HG03095 (cell line): ENCODE measurements at regions not wholly inside any gene's neighbourhood (a gene's known extent, or its start where the extent isn't known, plus 50 kb on each side); places are given as distances from the start of the nearest gene placed in this dataset.

Experiments used
- ATAC-seq: cut with Tn5 transposase; IDR thresholded peaks from one replicate; pipeline ENCODE4 v1.9.1; 2021; ENCODE audit warnings: moderate library complexity; ENCODE audit not compliant: unreplicated experiment

DNA sequence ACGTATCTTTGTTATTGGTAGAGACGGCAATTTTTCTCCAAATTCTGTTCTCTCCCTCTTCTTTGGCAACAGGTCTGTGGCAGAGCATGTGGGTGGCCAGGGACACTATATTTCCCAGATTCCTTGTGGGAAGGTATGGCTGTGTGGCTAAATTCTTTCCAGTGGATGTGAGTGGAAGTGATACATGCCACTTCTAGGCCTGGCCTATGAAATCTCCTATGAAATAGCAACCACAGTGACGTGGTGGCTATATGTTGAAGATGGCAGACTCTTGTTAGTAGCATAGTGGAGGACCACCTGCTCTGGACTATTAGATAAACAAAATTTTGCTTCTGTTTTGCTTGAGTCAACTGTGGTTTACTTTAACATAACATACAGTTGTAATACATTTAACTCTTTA lies 243.3 kb downstream of the IL20RB start:
- no peak for ATAC-seq

DNA sequence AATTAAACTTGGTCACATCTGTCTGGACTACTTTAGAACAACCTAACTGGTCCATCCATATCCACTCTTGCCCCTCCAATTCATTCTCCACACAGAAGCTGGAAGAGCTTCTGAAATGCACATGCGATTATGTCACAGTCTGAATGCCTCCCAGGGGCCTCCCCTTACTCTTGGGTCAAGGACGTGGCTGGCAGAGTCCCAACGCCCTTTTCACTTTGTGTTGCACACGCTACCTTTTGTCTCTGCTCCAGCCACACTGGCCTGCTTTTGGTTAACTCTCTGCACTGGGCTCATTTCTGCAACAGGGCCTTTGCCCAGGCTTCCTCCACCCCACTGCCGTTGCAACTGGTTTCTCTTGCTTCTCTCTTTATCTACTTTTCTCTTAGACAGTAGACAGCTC lies 245.2 kb downstream of the IL20RB start:
- no peak for ATAC-seq

DNA sequence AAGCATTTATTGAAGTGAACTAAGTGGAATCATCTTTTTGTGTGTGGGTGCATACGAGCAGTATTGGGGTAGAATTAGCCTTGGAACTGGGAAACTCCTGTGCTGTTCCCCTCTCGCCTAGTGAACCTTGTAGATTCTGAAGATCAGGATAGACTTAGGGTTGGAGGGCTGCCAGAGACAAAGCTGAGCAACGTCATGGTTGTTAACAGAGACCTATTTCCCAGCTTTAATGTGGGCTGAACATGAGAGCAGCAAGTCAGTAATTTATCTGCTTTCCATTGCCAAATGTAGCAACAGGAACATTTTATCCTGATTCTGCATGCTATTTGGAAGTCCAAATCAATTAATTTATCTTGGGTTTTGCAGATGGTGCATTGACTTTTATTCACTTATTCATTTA lies 246.6 kb downstream of the IL20RB start:
- ATAC-seq = no peak

DNA sequence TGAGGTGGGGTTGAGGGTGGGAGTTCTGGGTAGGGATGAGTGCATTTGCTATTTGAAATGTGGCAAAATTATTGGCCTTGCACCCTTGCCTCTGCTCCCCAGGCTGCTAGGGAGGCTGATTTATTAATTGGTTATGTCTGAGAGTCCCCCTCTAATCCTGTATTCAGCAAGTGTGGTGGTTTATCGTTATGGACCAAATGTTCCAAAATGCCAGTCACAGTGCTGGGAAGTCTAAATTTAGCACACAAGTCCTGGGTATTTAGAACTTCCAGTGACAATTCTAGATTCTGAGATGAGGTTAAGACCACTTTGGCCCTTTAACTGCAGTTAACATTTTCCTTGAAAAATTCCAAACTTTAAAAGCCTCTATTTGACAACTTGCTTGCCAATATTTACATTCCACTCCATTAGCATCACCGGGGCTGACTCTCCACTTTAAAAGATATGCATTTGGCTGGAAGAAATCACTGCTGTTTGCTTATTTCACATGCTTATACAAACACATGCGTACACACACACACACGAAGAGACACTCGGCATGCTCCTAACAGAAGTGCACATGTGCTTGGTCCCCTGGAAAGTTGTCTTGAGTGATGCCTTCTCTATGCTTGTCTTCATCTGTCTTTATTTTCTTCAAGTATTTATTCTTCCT lies 247.7 kb downstream of the IL20RB start:
- no peak for ATAC-seq

DNA sequence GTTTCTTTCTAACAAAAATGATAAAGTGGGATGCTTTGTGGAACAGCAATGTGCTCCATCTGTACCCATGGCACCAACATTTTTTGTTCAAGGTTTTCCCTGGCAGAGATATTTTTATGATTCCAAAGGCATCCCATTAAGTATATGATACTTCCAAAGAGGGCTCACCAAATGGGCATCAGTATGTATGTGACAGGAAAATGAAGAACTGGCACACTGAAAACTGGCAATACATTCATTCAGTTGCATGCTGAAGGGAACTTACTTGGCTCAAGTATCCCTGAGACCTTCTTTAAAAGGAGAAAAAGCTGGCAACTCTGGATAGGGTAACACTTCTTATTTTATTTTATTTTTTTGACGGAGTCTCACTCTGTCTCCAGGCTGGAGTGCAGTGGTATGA lies 249.8 kb downstream of the IL20RB start:
- ATAC-seq = no peak

DNA sequence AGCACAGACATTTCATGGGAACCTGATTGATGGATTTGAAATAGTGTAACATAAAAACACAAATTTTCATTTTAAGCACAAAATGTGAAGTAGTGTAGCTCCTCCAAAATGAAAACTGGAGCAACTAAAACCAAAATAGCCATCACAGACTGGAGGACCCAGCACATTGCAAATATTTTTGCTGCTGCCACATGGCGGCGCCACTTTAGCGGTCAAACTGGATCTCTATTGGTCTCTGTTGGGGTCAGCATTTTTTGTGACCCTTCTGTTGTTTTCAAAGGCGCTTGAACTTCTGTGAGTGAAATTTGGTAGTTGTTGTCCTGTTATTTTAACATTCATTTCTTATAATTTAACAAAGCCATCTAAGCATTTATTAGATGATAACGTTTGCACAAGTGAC lies 259.9 kb downstream of the IL20RB start:
- ATAC-seq = no peak

DNA sequence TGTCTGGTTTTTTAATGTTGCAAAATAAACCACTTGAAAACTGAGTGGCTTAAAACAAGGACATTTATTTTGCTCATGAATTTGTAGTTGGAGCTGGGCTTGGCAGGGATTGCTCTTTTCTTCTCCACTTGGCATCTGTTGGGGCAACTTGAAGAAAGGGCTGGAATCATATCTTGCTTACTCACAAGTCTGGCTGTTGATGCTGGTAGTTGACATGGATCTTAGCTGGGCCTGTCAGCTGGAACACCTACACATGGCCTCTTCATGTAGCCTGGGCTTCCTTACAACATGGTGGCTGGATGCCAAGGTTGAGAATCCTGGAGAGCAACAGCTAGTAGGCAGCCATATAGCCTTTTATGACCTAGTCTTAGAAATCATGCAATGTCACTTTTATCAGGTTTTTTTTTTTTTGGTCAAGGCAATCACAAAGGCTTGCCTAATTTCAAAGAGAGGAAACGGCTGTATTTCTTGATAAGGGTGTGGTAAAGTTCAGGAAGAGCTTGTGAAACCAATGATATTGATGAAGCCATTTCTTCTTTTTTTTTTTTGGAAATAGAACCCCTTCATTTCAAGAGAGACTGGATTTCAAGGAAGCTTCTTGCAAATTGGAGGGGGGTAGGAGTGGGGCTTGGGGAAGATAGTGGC lies 262.1 kb downstream of the IL20RB start:
- no peak for ATAC-seq

DNA sequence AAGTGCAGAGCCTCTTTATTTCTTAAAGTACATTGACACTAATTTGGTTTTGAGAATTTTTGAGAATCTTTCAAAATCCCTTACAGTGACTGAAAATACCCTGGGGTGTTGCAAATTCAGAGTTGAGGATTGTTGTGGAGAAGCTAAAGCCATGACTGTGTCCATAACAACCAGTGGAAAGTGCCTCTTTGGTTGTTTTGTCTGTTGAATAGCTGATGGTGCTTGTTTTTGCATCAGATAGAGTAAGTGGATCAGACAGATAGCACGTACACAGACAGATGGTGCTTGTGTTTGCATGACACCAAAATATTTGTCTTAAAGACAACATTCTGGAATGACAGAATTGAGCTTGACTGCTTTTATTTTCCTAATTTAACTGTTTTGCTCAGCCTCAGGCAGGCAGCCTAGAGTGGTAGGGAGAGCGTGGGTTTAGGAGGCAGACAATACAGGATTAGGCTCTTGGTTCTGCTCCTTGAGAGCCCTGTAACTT lies 265.0 kb downstream of the IL20RB start:
- ATAC-seq = no peak

DNA sequence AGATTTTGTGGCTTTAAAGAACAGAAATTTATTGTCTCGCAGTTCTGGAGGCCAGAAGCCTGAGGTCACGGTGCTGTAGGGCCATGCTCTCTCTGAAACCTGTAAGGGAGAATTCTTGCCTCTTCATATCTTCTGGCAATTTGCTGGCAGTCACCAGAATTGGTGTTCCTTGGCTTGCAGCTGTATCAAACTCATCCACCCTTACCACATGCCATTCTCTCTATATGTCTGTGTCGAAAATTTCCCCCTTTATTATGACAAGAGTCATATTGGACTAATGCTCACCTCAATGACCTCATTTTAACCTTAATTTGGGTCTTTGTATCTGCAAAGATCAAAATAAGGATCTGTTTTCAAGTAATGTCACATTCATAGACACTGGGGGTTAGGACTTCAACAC lies 266.7 kb downstream of the IL20RB start:
- no peak for ATAC-seq

DNA sequence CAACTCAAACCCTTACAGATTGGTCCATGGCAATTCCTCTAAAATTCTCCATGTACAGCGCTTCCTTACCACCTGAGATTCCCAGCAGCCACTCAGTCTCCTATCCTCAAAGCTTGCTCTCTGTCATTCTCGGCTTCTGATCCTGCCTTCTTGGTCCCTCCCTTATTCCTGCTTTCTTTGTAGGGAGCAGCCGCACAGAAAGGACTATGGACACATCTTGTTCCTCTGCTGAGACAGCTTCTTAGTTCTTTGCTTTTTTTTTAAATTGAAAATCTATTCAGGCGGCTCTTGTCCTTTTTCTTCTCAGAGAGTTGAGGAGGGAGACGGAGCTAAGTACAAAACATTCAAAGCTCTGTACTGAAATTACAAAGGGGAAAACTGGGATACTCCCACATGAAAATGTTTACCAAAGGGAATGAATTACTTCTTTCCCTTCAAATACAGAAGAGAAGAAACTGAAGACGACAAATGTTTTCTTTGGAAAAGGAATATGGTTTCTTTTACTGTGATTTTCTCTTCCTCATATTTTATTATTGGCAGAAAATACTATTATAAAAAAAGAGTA lies 285.1 kb downstream of the IL20RB start:
- no peak for ATAC-seq

DNA sequence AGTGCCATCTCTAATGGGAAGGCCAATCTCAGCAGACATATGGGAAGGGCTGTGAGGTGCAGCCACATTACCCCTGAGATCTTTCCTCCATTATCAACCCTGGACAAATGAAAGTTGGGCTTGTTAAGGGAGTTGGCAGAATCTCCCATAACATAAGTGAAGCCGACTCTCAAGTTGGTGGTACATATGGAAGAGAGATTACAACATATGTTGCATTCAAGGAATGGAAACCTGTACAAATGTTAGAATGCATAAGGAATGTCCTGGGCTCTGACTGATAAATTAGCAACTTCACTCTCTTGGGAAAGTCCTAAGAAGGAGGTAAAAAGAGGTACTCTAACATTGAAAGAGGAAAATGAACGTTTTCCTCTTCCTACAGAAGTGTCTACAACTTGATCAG lies 288.7 kb downstream of the IL20RB start:
- no peak for ATAC-seq

DNA sequence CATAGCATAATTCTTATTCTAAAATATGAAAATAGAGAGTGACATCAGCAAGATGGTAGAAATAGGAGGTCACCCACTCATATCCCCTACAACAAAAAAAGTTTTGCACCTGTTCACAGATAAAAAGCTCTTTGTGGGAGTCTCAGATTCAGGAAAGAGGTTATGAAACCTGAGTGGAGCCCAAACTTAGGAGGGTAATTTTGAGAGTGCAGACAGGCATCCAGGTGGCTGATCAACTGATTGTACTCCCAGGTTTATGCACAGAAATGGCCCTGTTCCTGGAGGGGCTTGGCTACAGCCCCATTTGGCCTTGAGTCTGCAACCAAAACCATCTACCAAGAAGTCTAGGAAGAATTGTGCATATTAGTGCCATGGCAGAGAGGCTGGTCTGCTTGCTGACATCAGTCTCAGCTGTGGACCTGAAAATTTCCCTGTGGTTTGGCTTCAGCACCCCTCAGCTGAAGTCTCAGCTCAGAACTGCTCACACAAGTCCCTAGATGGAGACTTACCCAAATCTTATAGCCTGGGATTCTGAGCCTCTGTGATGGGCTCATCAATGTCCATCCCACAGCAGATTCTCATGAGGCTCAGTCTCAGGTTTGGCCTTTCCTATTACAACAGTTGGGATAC lies 291.6 kb downstream of the IL20RB start:
- ATAC-seq = no peak

DNA sequence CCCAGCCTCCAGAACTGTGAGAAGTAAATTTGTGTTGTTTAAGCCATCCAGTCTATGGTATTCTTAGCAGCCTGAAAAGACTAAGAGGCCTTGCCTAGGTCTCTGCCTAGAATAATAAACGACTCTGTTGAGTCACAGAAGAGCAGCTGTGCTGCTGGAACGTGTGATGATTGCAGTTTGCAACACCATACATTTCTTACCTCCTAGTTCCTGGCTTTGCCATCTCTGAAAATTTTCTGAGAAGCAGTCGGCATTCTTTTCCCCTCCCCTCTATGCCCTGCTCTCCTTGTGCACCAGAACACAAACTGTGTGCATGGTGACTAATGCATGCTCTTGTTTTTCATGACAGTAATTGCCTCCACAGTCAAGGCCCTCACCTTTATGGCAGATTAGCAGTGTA lies 301.3 kb downstream of the IL20RB start:
- ATAC-seq = no peak

DNA sequence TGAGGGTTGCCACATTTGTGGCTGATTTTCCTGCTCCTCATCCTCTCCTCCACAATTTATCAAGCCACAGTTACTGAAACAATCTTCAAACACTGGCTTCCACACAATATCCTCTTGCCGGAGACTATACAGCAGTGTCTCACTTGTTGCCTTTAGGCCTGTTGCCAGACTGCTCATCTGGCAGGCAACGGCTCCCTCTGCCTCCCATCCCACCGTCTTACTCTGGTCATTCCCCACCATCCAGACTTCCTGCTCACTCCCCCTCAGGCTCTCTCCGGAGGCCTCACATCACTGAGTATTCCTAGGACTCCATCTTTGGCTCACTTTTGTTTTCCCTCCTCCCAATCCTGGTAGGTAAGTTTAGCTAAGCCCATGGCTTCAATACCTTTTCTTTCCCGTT lies 301.9 kb downstream of the IL20RB start:
- ATAC-seq = no peak

DNA sequence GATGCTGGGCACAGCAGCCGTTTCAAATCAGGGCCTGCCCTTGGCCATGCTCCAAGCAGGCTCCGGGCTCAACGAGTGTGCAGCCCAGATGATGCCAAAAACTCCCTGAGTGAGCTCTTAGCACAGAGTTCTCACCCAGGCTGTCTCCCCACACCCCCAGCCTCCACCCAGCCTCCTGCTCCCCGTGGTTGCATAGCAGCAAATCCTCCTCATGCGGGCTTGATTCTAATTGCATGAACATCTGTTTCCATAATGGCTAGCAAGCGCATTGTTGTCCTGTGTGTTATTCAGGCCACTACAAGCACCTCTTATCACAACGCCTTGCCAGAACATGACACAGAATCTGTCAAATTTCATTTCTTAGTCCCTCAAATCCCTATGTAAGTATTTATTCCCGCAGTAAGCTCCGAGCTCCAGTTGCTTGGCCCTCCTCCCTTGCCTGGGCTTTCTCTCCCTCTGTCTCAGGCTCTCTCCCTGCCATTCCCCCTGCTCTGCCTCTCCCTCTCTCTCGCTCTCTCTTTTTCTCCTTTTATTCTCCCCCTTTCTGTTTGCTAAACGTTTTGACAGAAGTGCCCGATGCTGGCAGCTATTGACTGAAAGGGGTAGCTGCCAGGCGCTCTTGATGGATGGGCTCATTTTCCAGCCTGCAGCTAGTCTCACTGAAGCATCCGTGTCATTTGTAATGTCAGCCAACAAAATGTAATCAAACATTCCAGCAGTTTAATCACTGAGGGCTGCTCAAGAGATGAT lies 306.5 kb downstream of the IL20RB start:
- no peak for ATAC-seq

DNA sequence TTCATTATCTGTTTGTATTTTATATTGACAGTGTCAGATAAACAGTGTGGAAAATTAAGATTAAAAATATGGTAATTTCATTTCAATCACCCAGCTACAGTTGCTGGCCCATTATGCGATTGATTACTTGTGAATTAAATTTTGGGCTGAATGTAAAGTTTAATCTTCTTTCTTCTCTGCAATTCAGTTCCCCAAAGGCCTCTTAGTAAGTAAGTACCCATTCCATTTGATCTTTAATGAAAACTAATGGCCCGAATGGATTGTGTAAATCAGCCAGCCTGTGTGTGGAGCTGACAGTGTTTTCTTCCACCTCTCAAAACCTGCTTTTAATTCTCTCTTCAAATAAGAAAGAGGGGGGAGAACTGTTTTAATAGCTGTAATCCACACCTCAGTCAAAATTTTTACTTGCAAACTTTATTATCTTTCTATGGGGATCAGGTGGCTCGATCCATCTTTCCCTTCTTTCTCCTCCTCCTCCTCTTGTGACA lies 307.1 kb downstream of the IL20RB start:
- ATAC-seq = no peak

DNA sequence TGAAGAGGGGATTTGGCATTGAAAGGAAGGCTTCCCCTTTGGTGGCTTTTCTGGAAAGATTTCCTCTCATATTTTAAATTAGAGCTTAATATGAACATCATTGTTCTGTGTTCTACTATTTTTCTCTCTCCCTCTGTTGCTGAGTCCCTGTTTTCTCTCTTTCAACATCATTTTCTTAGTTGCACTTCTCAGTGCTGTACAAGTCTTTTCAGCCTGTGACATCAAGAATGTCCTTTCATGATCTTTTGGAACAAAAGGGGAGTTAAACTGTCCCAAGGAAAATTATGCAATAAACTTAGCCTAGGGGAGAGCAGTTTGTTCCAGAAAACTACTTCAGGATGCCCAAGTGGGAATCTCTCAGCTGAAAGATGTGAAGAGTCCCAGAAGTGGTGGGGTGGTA lies 325.1 kb downstream of the IL20RB start:
- ATAC-seq = no peak

DNA sequence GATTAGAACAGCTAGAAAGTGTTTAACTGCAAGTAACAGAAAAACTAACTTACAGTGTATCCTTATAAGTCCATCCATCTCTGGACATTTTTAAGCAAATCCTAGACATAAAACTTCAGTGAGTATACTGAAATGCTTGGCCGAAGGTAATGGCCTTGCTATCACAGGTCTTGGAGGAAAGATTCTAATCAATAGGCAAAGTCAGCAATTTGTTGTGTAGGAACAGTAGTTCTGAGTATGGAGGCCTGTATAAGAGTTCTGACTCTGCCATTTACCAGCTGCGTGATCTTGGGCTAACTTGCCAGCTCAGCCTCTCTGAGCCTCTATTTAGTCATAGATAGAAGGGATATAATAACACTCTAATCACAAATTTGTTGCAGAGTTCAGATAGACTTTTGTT lies 328.1 kb downstream of the IL20RB start:
- no peak for ATAC-seq

DNA sequence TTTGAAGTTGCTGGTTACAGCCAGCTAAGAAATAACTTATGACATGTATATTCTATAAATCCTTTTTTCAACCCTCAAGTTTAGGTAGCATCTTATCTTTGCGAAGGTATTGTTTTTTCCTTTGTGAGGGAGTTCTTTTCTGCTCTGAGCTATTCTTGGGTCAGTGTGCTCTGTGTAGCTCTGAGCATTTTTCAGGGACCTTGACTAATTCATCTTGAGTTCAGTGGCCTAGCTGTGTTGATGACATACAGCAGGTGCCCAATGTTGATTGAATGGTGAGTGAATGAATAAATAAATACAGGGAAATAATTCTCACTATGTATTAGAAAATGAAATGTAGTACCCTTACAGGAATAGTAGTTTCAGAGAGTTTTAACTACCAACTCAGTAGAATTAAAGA lies 335.3 kb downstream of the IL20RB start:
- ATAC-seq = no peak

DNA sequence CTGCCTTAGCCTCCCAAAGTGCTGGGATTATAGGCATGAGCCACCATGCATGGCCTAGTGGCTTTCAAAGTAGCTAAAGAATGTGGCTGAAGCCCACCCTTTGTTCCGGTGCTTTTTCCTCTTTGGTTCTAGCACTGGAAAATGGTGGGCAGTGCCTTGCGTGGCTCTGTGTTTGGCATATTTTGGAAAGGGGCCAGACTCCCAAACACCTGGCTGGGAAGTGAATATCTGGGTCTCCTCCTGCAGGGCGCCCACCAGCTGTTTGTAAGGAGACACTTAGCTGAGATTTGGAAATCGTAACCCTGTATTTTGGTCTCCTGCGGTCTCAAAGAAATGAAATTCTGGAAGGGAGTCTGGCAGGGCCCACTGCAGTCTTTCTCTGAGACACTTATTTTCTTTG lies 336.4 kb downstream of the IL20RB start:
- no peak for ATAC-seq

DNA sequence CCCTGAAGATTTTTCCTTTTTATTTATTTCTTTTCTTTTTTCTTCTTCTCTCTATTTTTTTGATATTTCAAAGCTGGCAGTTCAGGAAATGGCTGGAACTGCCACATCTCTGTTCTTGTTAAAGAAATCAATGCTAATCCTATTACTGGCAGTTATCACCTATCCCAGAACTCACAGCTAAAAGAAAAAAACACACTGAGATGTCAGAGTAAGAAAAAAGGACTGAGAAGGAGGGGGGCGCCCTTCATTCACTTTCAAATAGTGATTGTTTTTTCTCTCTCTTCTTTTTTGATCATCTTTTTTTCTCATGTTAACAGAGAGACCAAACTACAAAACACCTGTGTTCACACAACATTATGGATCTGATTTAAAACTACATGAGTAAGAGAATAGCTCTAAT lies 337.1 kb downstream of the IL20RB start:
- ATAC-seq = no peak
